HG02970 (cell line): ENCODE measurements at regions not wholly inside any gene's neighbourhood (a gene's known extent, or its start where the extent isn't known, plus 50 kb on each side); places are given as distances from the start of the nearest gene placed in this dataset.
"Not testable (repeated sequence)": the region's sequence is repeated elsewhere in the genome, so short reads cannot be mapped to it uniquely, and the experiment has no call there.

Experiments used
- ATAC-seq: cut with Tn5 transposase; IDR thresholded peaks from one replicate; pipeline ENCODE4 v1.9.1; 2021; ENCODE audit warnings: mild to moderate bottlenecking, moderate library complexity, moderate number of reproducible peaks; ENCODE audit not compliant: unreplicated experiment, low FRiP score

- ATAC-seq, result no peak
These were observed 169.5 kb upstream of the SVIL start for GRCh38 chr10:29804025-29804852.

- no peak for ATAC-seq
These were observed 167.4 kb upstream of the SVIL start for GRCh38 chr10:29802171-29802570.

- no peak for ATAC-seq
These were observed 164.3 kb upstream of the SVIL start for GRCh38 chr10:29798921-29799690.

DNA sequence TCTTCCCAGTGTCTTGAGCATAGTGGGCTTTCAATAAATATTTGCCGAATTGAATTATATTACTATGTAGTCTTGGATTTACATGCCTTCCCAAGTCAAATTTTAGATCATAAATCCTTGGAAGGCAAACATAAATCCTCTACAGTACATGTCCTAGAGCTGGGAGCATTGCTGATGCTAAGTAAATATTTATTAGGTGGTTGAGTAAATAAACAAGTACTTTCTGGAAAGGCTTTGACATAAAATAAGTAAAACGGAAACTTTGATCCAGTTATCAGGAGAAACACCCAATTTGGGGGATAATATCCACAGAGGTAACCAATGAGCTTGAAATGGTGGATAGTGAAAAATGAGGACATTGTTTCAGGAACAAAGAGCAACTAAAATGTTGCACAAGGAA is 162.8 kb upstream of the SVIL start:
- ATAC-seq, result no peak

- ATAC-seq, result no peak
These were observed 161.1 kb upstream of the SVIL start for GRCh38 chr10:29795850-29796249.

DNA sequence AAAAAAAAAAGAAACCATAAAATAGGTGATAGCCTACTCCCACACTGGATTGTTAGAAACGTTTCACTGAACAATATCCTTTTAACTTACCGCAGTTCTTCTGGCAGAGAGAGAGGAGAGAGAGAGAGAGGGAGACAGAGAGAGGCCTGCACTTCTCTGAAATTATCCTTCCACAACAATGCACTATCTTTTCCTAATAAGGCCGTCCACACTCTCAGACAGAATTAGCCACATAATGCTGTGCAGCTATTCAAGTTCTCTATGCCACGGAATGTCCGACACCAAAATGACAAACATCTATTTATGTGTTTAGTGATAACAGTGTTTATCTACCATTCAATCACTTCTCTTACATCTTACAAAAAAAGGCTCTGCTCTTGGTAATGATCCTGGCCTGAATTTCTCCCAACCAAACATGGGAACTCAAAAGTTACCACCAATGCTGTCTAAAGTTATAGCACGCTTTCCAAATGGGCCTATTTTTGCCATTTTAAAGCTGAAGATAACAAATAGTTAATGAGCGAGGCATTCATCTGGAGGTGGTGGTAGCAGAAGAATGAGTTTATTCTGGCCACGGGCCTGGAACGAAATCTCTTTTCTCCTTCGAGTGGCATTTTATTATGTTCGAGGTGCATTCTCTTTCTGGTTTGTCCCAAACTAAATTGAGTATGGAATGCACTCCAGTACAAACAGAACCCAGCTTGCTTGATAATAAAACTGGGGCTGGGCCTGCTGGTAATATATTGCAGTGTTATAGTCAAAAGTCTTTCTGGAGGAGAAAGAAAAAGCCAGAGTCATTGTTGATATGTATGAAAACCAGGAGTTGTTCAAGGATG is 160.2 kb upstream of the SVIL start:
- no peak for ATAC-seq

DNA sequence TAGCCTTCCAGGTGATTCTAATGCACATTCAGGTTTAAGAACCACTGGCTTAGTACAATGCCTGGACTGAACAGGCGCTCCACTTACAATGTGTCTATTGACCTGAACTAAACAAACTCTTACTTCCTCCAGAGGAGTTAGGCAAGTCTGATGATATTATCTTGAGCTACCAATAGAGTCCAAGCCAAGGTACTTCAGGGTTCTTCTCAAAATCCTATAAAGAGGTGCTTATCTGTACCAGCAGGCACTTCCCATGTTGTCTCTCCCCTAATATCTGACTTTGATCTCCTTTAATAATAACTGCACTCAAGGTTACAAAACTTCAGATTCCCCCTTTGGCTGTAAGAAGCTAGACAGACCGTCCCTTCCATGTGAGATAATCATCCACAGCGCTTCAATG is 157.0 kb upstream of the SVIL start:
- ATAC-seq, result no peak

- no peak for ATAC-seq
These were observed 155.4 kb upstream of the SVIL start for GRCh38 chr10:29790207-29790606.

- ATAC-seq, result no peak
These were observed 153.3 kb upstream of the SVIL start for GRCh38 chr10:29788113-29788512.

DNA sequence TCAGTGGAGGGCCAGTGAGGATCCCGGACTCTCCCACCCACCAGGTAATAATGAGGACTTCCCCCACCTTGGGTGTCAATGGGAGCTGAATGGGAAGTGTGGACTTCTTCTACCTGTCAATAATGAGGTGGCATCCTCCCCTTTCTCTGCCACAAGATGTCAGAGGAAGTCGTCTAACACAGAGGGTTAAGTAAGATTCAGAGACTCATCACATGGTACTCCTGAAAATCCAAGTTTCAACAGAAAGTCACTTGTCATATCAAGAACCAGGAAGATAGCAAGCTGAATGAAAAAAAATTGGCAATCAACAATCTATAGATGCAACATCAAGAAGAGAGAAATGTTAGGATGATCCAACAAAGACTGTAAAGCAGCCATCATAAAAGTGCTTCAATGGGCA is 150.9 kb upstream of the SVIL start:
- no peak for ATAC-seq

GRCh38 chr10:29784175-29784773 is 149.5 kb upstream of the SVIL start:
- ATAC-seq, result no peak

DNA sequence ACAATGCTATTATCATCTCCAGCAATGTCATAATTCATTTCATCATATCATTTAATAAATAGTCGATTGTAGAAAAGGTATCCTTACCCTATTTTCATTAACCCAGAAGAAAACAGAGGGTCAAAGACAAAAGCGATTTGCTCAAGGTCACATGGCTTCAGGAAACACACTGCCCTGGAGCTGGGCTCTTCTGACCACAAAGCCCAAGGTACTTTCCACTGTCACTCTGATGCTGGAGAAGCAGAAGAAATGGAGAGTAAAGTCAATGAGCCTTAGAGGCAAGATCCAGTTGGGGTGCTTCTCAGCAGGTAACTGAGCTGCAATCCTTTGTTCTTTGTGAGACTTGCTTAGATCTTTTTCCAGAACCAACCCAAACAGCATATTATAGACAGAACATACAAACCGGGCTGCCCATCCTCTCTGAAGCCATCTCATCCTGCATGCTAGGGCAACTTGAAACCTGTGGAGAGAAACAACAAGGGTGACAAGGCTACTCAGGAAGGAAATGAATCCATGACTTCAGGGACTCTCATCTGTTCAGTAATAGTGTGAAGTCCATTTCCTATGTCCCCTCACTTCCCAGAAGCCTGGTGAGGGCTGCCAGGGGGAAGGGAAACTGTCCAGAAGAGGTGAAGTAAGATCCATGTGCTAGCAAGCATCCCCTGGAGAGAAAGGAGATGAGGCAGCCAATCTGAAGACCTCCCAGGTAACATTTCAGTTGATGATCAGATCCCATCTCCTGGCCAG is 148.6 kb upstream of the SVIL start:
- ATAC-seq, result no peak

- ATAC-seq, result no peak
These were observed 145.9 kb upstream of the SVIL start for GRCh38 chr10:29780639-29781038.

DNA sequence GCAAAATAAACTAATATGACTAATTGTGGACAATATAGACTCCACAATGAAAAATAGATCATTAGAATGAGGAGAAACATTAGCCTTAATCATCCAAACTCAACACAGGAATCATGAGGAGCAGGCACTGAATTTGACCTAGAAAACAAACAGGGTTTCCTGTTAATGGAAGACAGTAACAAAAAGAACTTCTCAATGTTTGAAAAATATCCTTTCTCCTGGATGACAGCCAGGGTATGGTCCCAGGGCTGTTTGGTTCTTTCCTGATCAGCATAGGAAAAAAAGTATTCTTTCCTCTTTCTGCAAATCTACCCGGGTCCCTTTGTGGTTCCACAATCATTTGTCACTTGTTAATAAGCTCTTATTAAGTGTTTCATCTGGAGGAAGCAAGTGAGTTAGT is 145.3 kb upstream of the SVIL start:
- no peak for ATAC-seq

- no peak for ATAC-seq
These were observed 141.5 kb upstream of the SVIL start for GRCh38 chr10:29776246-29776645.

DNA sequence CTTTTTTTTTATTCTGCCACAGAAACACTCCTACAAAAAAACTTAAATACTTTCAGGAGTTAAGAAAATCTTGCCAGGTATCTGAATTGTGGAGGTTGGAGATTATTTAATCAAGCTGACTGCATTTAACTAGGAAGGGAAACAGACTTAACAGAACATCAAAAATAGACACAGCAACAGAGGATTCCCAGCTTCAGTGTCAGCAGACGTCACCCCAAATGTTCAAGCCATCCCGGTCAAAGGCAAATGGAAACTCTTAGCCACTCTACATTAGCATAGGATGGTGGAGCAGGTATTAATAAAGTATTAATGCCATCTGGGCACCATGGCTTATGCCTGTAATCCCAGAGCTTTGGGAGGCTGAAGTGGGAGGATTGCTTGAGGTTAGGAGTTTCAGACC is 139.7 kb upstream of the SVIL start:
- ATAC-seq, result no peak

GRCh38 chr10:29773675-29774091 is 138.9 kb upstream of the SVIL start:
- ATAC-seq, result no peak

GRCh38 chr10:29772403-29772802 is 137.6 kb upstream of the SVIL start:
- ATAC-seq, result no peak

DNA sequence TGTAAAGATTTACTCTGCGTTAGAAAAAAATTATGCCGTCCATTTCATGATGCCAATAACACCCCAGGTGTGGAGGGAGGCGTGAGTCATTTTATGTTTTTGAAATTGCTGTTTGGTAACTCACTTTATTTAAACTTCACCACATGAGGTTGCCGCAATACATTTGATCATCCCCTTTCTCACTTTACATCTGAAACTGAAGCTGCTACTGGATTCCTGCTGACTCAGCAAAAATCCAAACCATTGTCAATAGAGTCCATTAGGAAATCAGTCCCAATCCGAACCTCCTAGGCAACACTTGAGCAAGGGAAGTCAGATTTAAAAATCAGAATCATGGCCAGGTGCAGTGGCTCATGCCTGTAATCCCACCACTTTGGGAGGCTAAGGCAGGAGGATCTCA is 136.6 kb upstream of the SVIL start:
- no peak for ATAC-seq

- ATAC-seq, result not testable (repeated sequence)
These were observed 134.5 kb upstream of the SVIL start for GRCh38 chr10:29769277-29769676.
